H1 (cell line): ENCODE measurements at regions not wholly inside any gene's neighbourhood (a gene's known extent, or its start where the extent isn't known, plus 50 kb on each side); places are given as distances from the start of the nearest gene placed in this dataset.

Experiments used
- CTCF ChIA-PET: fragments of 300-600 bp; sonication (Branson Sonifier 250); formaldehyde crosslinking; loops from one replicate; lab custom pipeline; 2021; ENCODE audit not compliant: partially characterized antibody; lab: Charles Lee
- POLR2A ChIA-PET: fragments of 300-600 bp; sonication (Branson Sonifier 250); formaldehyde crosslinking; loops from one replicate; lab custom pipeline; 2021; ENCODE audit warnings: inconsistent platforms; ENCODE audit not compliant: partially characterized antibody; lab: Charles Lee
- DNase-seq, 2 experiments: peaks; one replicate each; pipeline versions ENCODE4 v3.0.0 to v3.0.0-alpha.2; 2010 to 2022; ENCODE audit warnings: low spot score in 2 of 2, low read depth in 1 of 2, mixed read lengths in 1 of 2
- FAIRE-seq: peaks from 2 replicates; lab custom pipeline; 2011; peaks lifted over from hg19 to GRCh38; lab: Jason Lieb, UNC
- H2AFZ ChIP-seq: 2 replicates; pipeline ENCODE4 v1.8.1; 2012; ENCODE audit warnings: low read length, inconsistent platforms
- H2AK5ac ChIP-seq: 2 replicates; pipeline ENCODE4 v1.6.1; 2013; ENCODE audit warnings: low read depth, low read length
- H2BK120ac ChIP-seq: replicated peaks from 2 replicates; pipeline ENCODE3; 2013; ENCODE audit warnings: low read depth, low read length, inconsistent platforms
- H2BK12ac ChIP-seq: 2 replicates; pipeline ENCODE4 v1.6.1; 2013; ENCODE audit warnings: low read depth, low read length
- H2BK15ac ChIP-seq: 2 replicates; pipeline ENCODE4 v1.6.1; 2013; ENCODE audit warnings: low read length
- H2BK20ac ChIP-seq: 2 replicates; pipeline ENCODE4 v1.6.1; 2013; ENCODE audit warnings: low read length
- H2BK5ac ChIP-seq: 2 replicates; pipeline ENCODE4 v1.6.1; 2013; ENCODE audit warnings: low read depth, low read length
- H3K14ac ChIP-seq: 2 replicates; pipeline ENCODE4 v1.6.1; 2013; ENCODE audit warnings: inconsistent platforms; ENCODE audit not compliant: insufficient read length
- H3K18ac ChIP-seq: 2 replicates; pipeline ENCODE4 v1.6.1; 2013; ENCODE audit warnings: low read length; ENCODE audit errors: extremely low read depth
- H3K23ac ChIP-seq: 2 replicates; pipeline ENCODE4 v1.6.1; 2013; ENCODE audit warnings: inconsistent platforms; ENCODE audit not compliant: insufficient read length
- H3K23me2 ChIP-seq: 2 replicates; pipeline ENCODE4 v1.6.1; 2013; ENCODE audit warnings: low read depth, low read length
- H3K27ac ChIP-seq: 2 replicates; pipeline ENCODE4 v1.6.1; 2011; ENCODE audit warnings: low read depth, low read length, inconsistent platforms
- H3K27me3 ChIP-seq, 4 experiments: replicated peaks in 1 of 4; 1 replicate in 1 of 4; 2 replicates in 3 of 4; pipeline versions ENCODE4 v1.6.1 to v1.8.1; 2011 to 2013; ENCODE audit warnings: low read length in 3 of 4, mild to moderate bottlenecking in 3 of 4, inconsistent platforms in 2 of 4, mixed read lengths in 2 of 4, moderate library complexity in 1 of 4; ENCODE audit not compliant: control insufficient read depth in 3 of 4, insufficient read depth in 3 of 4; ENCODE audit errors: extremely low read depth in 1 of 4
- H3K36me3 ChIP-seq, 4 experiments: 2 replicates each; pipeline versions ENCODE4 v1.6.1 to v1.8.1; 2011 to 2013; ENCODE audit warnings: mild to moderate bottlenecking in 4 of 4, low read length in 3 of 4, moderate library complexity in 2 of 4, control low read depth in 1 of 4, inconsistent platforms in 1 of 4; ENCODE audit not compliant: insufficient read depth in 4 of 4, control insufficient read depth in 2 of 4
- H3K4ac ChIP-seq: replicated peaks from 2 replicates; pipeline ENCODE3; 2013; ENCODE audit warnings: low read length, low read depth, mixed read lengths, inconsistent platforms; ENCODE audit not compliant: insufficient read length
- H3K4me1 ChIP-seq, 4 experiments: replicated peaks in 1 of 4; 1 replicate in 1 of 4; 2 replicates in 3 of 4; pipeline versions ENCODE4 v1.6.1 to v1.8.1; 2011 to 2013; ENCODE audit warnings: low read length in 3 of 4, inconsistent platforms in 2 of 4, mixed read lengths in 1 of 4; ENCODE audit not compliant: insufficient read depth in 4 of 4, control insufficient read depth in 3 of 4
- H3K4me2 ChIP-seq, 2 experiments: 2 replicates each; pipeline versions ENCODE4 v1.6.1 to v1.8.1; 2011 to 2013; ENCODE audit warnings: low read depth in 2 of 2, low read length in 2 of 2, control low read depth in 1 of 2, inconsistent platforms in 1 of 2, mild to moderate bottlenecking in 1 of 2; ENCODE audit not compliant: insufficient read depth in 1 of 2
- H3K4me3 ChIP-seq, 4 experiments: fragments of 200-600, 300-600 bp in 1 of 4; sonication (generic), shearing (Covaris generic), sonication (Bioruptor Twin) in 1 of 4; 2 replicates each; pipeline versions ENCODE4 v1.5.1 to v1.8.1; 2011 to 2016; ENCODE audit warnings: low read length in 4 of 4, low read depth in 3 of 4, control low read depth in 2 of 4, inconsistent platforms in 2 of 4, mild to moderate bottlenecking in 2 of 4, mixed read lengths in 1 of 4, moderate library complexity in 1 of 4; ENCODE audit not compliant: insufficient read depth in 2 of 4; ENCODE audit errors: extremely low read depth in 1 of 4
- H3K56ac ChIP-seq: replicated peaks from 2 replicates; pipeline ENCODE3; 2013; ENCODE audit warnings: low read depth, mild to moderate bottlenecking, mixed read lengths, low read length, inconsistent platforms; ENCODE audit not compliant: insufficient read length
- H3K79me1 ChIP-seq: 2 replicates; pipeline ENCODE4 v1.6.1; 2013; ENCODE audit warnings: low read depth, low read length, control low read depth
- H3K79me2 ChIP-seq, 2 experiments: 2 replicates each; pipeline versions ENCODE4 v1.6.1 to v1.8.1; 2012 to 2013; ENCODE audit warnings: low read length in 2 of 2, mild to moderate bottlenecking in 2 of 2, inconsistent platforms in 1 of 2; ENCODE audit not compliant: insufficient read depth in 2 of 2, control insufficient read depth in 1 of 2
- H3K9ac ChIP-seq, 4 experiments: replicated peaks in 1 of 4; 1 replicate in 1 of 4; 2 replicates in 3 of 4; pipeline versions ENCODE4 v1.6.1 to v1.8.1; 2011 to 2013; ENCODE audit warnings: low read depth in 3 of 4, low read length in 3 of 4, control low read depth in 2 of 4, mild to moderate bottlenecking in 2 of 4, moderate library complexity in 2 of 4, inconsistent platforms in 1 of 4; ENCODE audit errors: extremely low read depth in 1 of 4
- H3K9me3 ChIP-seq, 2 experiments: 2 replicates each; pipeline versions ENCODE4 v1.6.1 to v1.8.1; 2012 to 2013; ENCODE audit warnings: mild to moderate bottlenecking in 2 of 2, moderate library complexity in 2 of 2, control low read depth in 1 of 2, inconsistent platforms in 1 of 2, low read depth in 1 of 2, low read length in 1 of 2, mixed read lengths in 1 of 2; ENCODE audit not compliant: insufficient read depth in 2 of 2
- H4K20me1 ChIP-seq, 2 experiments: replicated peaks in 1 of 2; 2 replicates each; pipeline versions ENCODE3 to v1.8.1; 2011 to 2013; ENCODE audit warnings: inconsistent platforms in 2 of 2, low read length in 2 of 2, mild to moderate bottlenecking in 1 of 2; ENCODE audit not compliant: insufficient read depth in 2 of 2, control insufficient read depth in 1 of 2
- H4K5ac ChIP-seq: 2 replicates; pipeline ENCODE4 v1.6.1; 2013; ENCODE audit warnings: low read length, low read depth, mixed read lengths, inconsistent platforms; ENCODE audit not compliant: insufficient read length
- H4K8ac ChIP-seq: 2 replicates; pipeline ENCODE4 v1.8.0; 2013; ENCODE audit warnings: mild to moderate bottlenecking, moderate library complexity, low read length, inconsistent platforms; ENCODE audit not compliant: insufficient read depth; ENCODE audit errors: extremely low read depth
- H4K91ac ChIP-seq: replicated peaks from 2 replicates; pipeline ENCODE3; 2013; ENCODE audit warnings: low read length, mixed read lengths, inconsistent platforms; ENCODE audit not compliant: insufficient read length
- FOSL1 ChIP-seq: IDR thresholded peaks from 2 replicates; pipeline ENCODE4 v1.6.1; 2011; ENCODE audit warnings: mild to moderate bottlenecking, low read depth, low read length, moderate library complexity; ENCODE audit not compliant: insufficient read depth
- RXRA ChIP-seq: IDR thresholded peaks from 2 replicates; pipeline ENCODE4 v1.6.1; 2011; ENCODE audit warnings: low read depth, mild to moderate bottlenecking, low read length, moderate library complexity; ENCODE audit not compliant: insufficient read depth

DNA sequence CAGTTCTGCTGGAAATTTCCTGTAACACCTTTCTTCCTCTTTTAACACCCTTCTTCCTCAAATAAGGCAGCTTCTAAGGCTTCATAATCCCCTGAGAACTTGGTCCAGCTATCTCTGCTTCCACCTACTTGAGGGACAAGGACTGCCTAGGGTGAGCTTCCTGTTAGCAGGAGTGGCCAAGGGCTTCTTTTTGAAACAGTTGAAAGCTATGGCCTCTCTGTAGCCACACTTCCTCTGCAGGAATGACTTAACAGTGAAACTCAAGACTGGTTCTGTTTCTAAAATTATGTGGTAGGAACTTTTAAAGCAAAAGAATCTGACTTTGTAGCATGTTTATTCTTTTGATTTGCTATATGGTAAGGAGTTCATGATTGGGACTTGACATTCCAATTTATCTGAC is 108.5 kb upstream of the WDR1 start:
- H3K23me2 ChIP-seq: no peaks in the 10 kb centered on the region
- TF ChIP-seq FOSL1: no peak
- TF ChIP-seq RXRA: no peak

More for the DNA sequence above, 108.5 kb upstream of the WDR1 start:
- H3K18ac ChIP-seq: no peak overlapping the region
- H4K8ac ChIP-seq: no peak overlapping the region
- H3K4me2 ChIP-seq: no peak overlapping the region
- DNase-seq (no peak), FAIRE-seq (no peak)
- no peak overlapping the region for H4K91ac ChIP-seq
- no peaks in the 10 kb centered on the region for H3K36me3 ChIP-seq
- H3K27me3 ChIP-seq: no peaks in the 10 kb centered on the region
- no peak overlapping the region for H2BK20ac ChIP-seq
- no peak overlapping the region for H2AFZ ChIP-seq
- CTCF ChIA-PET: interaction anchor here (0.9 kb wide), 1 partner anchor 65 kb away, joined by 3 read pairs; no protein-coding TSS in a partner anchor
- H2BK5ac ChIP-seq: no peak overlapping the region
- no peak overlapping the region for H3K14ac ChIP-seq
- no peak overlapping the region for H3K4ac ChIP-seq
- no peak overlapping the region for H3K23ac ChIP-seq
- no peaks in the 10 kb centered on the region for H3K79me2 ChIP-seq
- no peak overlapping the region for H3K56ac ChIP-seq
- H3K79me1 ChIP-seq: no peaks in the 10 kb centered on the region
- H2BK12ac ChIP-seq: no peak overlapping the region
- no peaks in the 10 kb centered on the region; a peak in 1 of 4 replicates for H3K9me3 ChIP-seq
- no peak overlapping the region for H4K5ac ChIP-seq
- no peak overlapping the region for H3K9ac ChIP-seq
- H3K27ac ChIP-seq: no peak overlapping the region
- no peaks in the 10 kb centered on the region for H3K4me1 ChIP-seq
- no peak overlapping the region for H2BK120ac ChIP-seq
- H4K20me1 ChIP-seq: no peaks in the 10 kb centered on the region
- POLR2A ChIA-PET: no interaction called here
- no peak overlapping the region for H2BK15ac ChIP-seq
- no peak overlapping the region for H2AK5ac ChIP-seq
- H3K4me3 ChIP-seq: no peak overlapping the region
